Natural killer cell (primary cell): ENCODE measurements at regions not wholly inside any gene's neighbourhood (a gene's known extent, or its start where the extent isn't known, plus 50 kb on each side); places are given as distances from the start of the nearest gene placed in this dataset.

ENCODE experiments used
- ATAC-seq, 3 donors: fragments of 150-1000 bp in 2 of 3; fragments of 200-7000 bp in 1 of 3; cut with Tn5 transposase; 1 replicate in 1 of 3; 2 replicates in 2 of 3; pipeline ENCODE4 v1.10.0; 2021; ENCODE audit warnings: mild to moderate bottlenecking in 2 of 3, moderate library complexity in 2 of 3
- DNase-seq, 2 donors: peaks; one replicate each; pipeline versions ENCODE4 v3.0.0 to v3.0.0-alpha.2; 2013 to 2021; ENCODE audit warnings: mixed read lengths in 1 of 2
- H3K27ac ChIP-seq: one replicate; pipeline ENCODE4 v1.5.1; 2013; ENCODE audit warnings: mild to moderate bottlenecking, low read length
- H3K27me3 ChIP-seq: one replicate; pipeline ENCODE4 v1.6.1; 2013; ENCODE audit warnings: low read length; ENCODE audit not compliant: control insufficient read depth, insufficient read depth
- H3K36me3 ChIP-seq: one replicate; pipeline ENCODE4 v1.6.1; 2013; ENCODE audit warnings: low read length; ENCODE audit not compliant: control insufficient read depth, insufficient read depth
- H3K4me1 ChIP-seq: one replicate; pipeline ENCODE4 v1.6.1; 2013; ENCODE audit warnings: low read length; ENCODE audit not compliant: control insufficient read depth, insufficient read depth
- H3K4me3 ChIP-seq: one replicate; pipeline ENCODE4 v1.5.1; 2013; ENCODE audit warnings: low read length
- H3K9me3 ChIP-seq: one replicate; pipeline ENCODE4 v1.6.1; 2013; ENCODE audit warnings: low read length; ENCODE audit not compliant: control insufficient read depth, insufficient read depth
- H3K27ac Mint-ChIP-seq, 2 donors: one replicate each; pipeline ENCODE4 v1.8.0; 2022; ENCODE audit warnings: mild to moderate bottlenecking in 2 of 2, mixed read lengths in 2 of 2, moderate library complexity in 1 of 2
- H3K27me3 Mint-ChIP-seq, 2 donors: one replicate each; pipeline ENCODE4 v1.8.0; 2022; ENCODE audit warnings: low read depth in 2 of 2, mixed read lengths in 2 of 2
- H3K36me3 Mint-ChIP-seq: one replicate; pipeline ENCODE4 v1.8.0; 2022; ENCODE audit warnings: mixed read lengths
- H3K4me1 Mint-ChIP-seq, 2 donors: one replicate each; pipeline ENCODE4 v1.8.0; 2022; ENCODE audit warnings: mixed read lengths in 2 of 2
- H3K4me3 Mint-ChIP-seq: one replicate; pipeline ENCODE4 v1.8.0; 2022; ENCODE audit warnings: mild to moderate bottlenecking, moderate library complexity, mixed read lengths
- H3K9me3 Mint-ChIP-seq, 2 donors: one replicate each; pipeline ENCODE4 v1.8.0; 2022; ENCODE audit warnings: mixed read lengths in 2 of 2
- WGBS: methylation state at CpG from one replicate; pipeline ENCODE4 v1.1.7; 2013; ENCODE audit warnings: missing lambda C conversion rate; ENCODE audit not compliant: insufficient coverage; 5-methylcytosine and 5-hydroxymethylcytosine counted together
- intact Hi-C: fragments of 100-400 bp; cut with micrococcal nuclease; formaldehyde crosslinking; loops from one replicate; pipeline ENCODE4 v1.14.2; 2022
- TF ChIP-seq, protein P1 (sequence below): fragments of 200-600 bp; IDR thresholded peaks from one replicate; pipeline ENCODE4 v1.8.0; 2022; ENCODE audit warnings: antibody characterized with exemption

DNA sequence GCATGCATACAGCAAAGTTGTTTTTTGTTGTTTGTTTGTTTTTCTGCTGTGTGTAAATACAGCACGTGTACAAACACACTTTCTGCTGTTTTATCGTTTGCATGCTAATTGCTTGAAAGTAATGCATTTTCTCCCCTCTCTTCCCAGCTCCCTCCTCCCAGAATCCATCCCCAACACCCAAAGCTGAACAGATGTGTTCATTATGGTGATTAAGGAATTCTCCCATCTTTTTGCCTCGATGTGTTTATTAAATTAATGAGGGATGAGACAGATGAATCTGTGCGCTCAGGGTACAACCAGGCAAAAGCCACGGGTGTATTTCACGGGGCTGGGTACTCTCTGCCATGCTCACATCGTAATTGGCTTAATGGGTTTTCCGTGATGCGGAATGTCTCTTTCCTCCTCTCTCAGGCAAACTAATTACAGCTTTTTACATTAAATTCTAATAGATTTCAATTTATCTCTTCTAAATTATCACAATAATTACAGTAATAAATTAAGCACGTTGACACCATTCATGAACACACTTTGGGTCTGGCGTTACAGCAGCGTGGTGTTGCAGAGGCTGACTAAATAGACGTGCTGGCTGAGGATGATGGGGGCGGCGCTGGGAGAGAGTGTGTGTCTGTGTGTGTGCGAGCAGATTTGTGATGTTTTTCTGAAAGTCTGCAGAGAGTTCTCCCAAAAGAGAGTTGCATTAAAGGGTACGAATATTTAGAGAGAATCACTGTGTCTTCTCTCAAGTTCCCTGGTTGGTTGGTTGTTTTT lies 117.7 kb downstream of the CRLF2 start:
- H3K4me1 ChIP-seq = no peaks in the 10 kb centered on the region
- no peaks in the 10 kb centered on the region for H3K27me3 ChIP-seq
- intact Hi-C loops = no loop called here
- no peak overlapping the region for H3K27ac Mint-ChIP-seq
- H3K4me3 Mint-ChIP-seq = no peak overlapping the region
- TF ChIP-seq, protein P1, sequence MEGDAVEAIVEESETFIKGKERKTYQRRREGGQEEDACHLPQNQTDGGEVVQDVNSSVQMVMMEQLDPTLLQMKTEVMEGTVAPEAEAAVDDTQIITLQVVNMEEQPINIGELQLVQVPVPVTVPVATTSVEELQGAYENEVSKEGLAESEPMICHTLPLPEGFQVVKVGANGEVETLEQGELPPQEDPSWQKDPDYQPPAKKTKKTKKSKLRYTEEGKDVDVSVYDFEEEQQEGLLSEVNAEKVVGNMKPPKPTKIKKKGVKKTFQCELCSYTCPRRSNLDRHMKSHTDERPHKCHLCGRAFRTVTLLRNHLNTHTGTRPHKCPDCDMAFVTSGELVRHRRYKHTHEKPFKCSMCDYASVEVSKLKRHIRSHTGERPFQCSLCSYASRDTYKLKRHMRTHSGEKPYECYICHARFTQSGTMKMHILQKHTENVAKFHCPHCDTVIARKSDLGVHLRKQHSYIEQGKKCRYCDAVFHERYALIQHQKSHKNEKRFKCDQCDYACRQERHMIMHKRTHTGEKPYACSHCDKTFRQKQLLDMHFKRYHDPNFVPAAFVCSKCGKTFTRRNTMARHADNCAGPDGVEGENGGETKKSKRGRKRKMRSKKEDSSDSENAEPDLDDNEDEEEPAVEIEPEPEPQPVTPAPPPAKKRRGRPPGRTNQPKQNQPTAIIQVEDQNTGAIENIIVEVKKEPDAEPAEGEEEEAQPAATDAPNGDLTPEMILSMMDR = no peak
- no peaks in the 10 kb centered on the region for H3K36me3 ChIP-seq
- peaks cover 9% of the 10 kb centered on the region for H3K9me3 ChIP-seq
- no peaks in the 10 kb centered on the region for H3K9me3 Mint-ChIP-seq
- DNase-seq = no peak
- no peak overlapping the region for H3K27ac ChIP-seq
- H3K36me3 Mint-ChIP-seq = no peaks in the 10 kb centered on the region
- H3K4me1 Mint-ChIP-seq = no peaks in the 10 kb centered on the region
- H3K27me3 Mint-ChIP-seq = peaks cover 0 to 4% of the 10 kb centered on the region in 2 donors
- H3K4me3 ChIP-seq = no peak overlapping the region
- 92% methylated on average over 16 of the region's 17 CpGs for WGBS
- no peak for ATAC-seq

DNA sequence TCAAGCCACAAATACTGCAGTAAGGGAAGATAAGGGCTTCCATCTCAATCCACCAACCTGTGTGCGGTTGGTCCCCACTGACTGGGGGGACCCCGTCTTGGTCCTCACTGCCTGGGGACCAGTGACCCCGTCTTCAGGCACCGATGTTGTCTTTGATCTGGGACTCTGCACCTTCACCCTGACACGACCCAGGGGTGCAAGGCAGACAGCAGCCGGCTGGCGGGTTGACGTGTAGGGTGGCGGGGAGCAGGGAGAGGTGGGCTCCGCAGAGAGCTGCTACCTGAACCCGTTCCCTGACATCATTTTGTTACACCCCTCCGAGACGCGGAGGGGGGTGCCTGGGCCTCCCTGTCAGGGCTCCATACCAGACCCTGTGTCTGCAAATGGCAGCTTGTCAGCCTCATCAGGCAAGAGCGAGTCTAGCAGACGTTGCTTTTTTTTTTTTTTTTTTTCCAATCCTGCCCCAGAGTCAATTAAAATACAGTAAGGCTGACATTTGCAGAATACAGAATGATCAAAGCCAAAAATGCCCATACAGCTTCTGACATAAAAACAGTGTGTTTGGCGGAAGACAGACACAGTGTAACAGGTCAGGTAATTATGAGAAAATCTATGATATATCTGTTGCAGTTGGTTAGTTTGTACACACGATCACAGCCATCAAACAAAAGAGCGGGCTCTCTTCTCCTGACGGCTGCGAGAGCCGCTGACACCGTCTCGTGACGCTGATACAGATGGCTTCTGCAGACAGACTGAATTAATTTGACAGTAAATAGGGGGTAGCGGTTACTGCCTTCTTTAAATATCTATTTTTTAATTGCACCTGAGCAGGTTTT lies 118.6 kb downstream of the CRLF2 start:
- no peaks in the 10 kb centered on the region for H3K36me3 Mint-ChIP-seq
- H3K27me3 ChIP-seq = no peaks in the 10 kb centered on the region
- H3K9me3 ChIP-seq = peaks cover 9% of the 10 kb centered on the region
- TF ChIP-seq, protein P1 = no peak
- no peaks in the 10 kb centered on the region for H3K9me3 Mint-ChIP-seq
- H3K27me3 Mint-ChIP-seq = no peaks in the 10 kb centered on the region
- H3K4me1 Mint-ChIP-seq = no peaks in the 10 kb centered on the region
- DNase-seq = no peak
- WGBS = 80% methylated on average over 26 of the region's 26 CpGs
- no peak for ATAC-seq
- H3K27ac ChIP-seq = no peak overlapping the region
- H3K4me3 ChIP-seq = no peak overlapping the region
- H3K4me1 ChIP-seq = no peaks in the 10 kb centered on the region
- no peaks in the 10 kb centered on the region for H3K36me3 ChIP-seq
- H3K27ac Mint-ChIP-seq = no peak overlapping the region
- intact Hi-C loops = no loop called here
- H3K4me3 Mint-ChIP-seq = no peak overlapping the region

DNA sequence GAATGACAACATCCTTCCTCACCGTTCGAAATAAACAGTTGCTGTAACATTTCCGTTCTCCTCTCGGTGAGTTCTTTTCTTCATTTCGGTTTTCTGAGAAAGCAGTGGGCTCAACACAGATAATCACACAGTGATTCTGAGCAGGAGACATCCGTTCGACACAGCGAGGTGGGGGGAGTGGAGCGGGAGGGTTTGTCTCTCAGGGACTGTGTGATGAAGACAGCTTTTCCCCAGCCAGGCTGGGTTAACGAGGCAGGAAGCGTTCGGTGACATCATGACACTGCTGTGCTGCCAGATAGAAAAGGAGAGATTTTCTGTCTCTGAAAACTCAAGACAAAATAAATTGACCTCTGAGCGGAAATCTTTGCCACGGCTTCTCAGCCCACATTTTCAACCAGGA lies 119.3 kb downstream of the CRLF2 start:
- intact Hi-C loops = no loop called here
- Mint-ChIP-seq H3K27ac (no peak overlapping the region), H3K36me3 (no peaks in the 10 kb centered on the region), H3K9me3 (no peaks in the 10 kb centered on the region), H3K27me3 (no peaks in the 10 kb centered on the region), H3K4me3 (no peak overlapping the region), H3K4me1 (no peaks in the 10 kb centered on the region)
- no peak overlapping the region for H3K27ac ChIP-seq
- H3K9me3 ChIP-seq = peaks cover 9% of the 10 kb centered on the region
- 45% methylated on average over 12 of the region's 14 CpGs for WGBS
- DNase-seq (peak in 1 of 2 donors; percentile 68), ATAC-seq (peak in 1 of 3 donors; percentile 30)
- H3K4me1 ChIP-seq = no peaks in the 10 kb centered on the region
- no peaks in the 10 kb centered on the region for H3K27me3 ChIP-seq
- TF ChIP-seq, protein P1 = no peak
- H3K36me3 ChIP-seq = no peaks in the 10 kb centered on the region
- no peak overlapping the region for H3K4me3 ChIP-seq
